ENCODE measurements at regions not wholly inside any gene's neighbourhood (a gene's known extent, or its start where the extent isn't known, plus 50 kb on each side); places are given as distances from the start of the nearest gene placed in this dataset.

GRCh38 chr3:177771780-177772179 lies 574.5 kb upstream of the TBL1XR1 start:
- TF ChIP-seq, protein P1, sequence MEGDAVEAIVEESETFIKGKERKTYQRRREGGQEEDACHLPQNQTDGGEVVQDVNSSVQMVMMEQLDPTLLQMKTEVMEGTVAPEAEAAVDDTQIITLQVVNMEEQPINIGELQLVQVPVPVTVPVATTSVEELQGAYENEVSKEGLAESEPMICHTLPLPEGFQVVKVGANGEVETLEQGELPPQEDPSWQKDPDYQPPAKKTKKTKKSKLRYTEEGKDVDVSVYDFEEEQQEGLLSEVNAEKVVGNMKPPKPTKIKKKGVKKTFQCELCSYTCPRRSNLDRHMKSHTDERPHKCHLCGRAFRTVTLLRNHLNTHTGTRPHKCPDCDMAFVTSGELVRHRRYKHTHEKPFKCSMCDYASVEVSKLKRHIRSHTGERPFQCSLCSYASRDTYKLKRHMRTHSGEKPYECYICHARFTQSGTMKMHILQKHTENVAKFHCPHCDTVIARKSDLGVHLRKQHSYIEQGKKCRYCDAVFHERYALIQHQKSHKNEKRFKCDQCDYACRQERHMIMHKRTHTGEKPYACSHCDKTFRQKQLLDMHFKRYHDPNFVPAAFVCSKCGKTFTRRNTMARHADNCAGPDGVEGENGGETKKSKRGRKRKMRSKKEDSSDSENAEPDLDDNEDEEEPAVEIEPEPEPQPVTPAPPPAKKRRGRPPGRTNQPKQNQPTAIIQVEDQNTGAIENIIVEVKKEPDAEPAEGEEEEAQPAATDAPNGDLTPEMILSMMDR (IDR thresholded peaks at IDR 0.05; ENCODE audit: low read depth, low read length, poor library complexity, severe bottlenecking), result no peak
- no peak for TF ChIP-seq EZH2phosphoT487 (IDR thresholded peaks at IDR 0.05; ENCODE audit: borderline replicate concordance, low read length)
